Neuron (in vitro differentiated cells): ENCODE measurements at regions not wholly inside any gene's neighbourhood (a gene's known extent, or its start where the extent isn't known, plus 50 kb on each side); places are given as distances from the start of the nearest gene placed in this dataset.

Experiments used
- H2AFZ ChIP-seq: one replicate; pipeline ENCODE4 v1.6.1; 2013; ENCODE audit warnings: low read depth, mild to moderate bottlenecking, inconsistent platforms, low read length, moderate library complexity
- H3K27me3 ChIP-seq: one replicate; pipeline ENCODE4 v1.6.1; 2013; ENCODE audit warnings: low read length; ENCODE audit not compliant: insufficient read depth
- H3K36me3 ChIP-seq: one replicate; pipeline ENCODE4 v1.6.1; 2013; ENCODE audit warnings: low read length; ENCODE audit not compliant: insufficient read depth
- H3K4me1 ChIP-seq: one replicate; pipeline ENCODE4 v1.6.1; 2013; ENCODE audit warnings: low read length; ENCODE audit not compliant: insufficient read depth
- H3K4me3 ChIP-seq: 2 replicates; pipeline ENCODE4 v1.5.1; 2013; ENCODE audit warnings: mild to moderate bottlenecking, low read length, moderate library complexity
- H3K9me3 ChIP-seq: one replicate; pipeline ENCODE4 v1.6.1; 2013; ENCODE audit warnings: low read length

DNA sequence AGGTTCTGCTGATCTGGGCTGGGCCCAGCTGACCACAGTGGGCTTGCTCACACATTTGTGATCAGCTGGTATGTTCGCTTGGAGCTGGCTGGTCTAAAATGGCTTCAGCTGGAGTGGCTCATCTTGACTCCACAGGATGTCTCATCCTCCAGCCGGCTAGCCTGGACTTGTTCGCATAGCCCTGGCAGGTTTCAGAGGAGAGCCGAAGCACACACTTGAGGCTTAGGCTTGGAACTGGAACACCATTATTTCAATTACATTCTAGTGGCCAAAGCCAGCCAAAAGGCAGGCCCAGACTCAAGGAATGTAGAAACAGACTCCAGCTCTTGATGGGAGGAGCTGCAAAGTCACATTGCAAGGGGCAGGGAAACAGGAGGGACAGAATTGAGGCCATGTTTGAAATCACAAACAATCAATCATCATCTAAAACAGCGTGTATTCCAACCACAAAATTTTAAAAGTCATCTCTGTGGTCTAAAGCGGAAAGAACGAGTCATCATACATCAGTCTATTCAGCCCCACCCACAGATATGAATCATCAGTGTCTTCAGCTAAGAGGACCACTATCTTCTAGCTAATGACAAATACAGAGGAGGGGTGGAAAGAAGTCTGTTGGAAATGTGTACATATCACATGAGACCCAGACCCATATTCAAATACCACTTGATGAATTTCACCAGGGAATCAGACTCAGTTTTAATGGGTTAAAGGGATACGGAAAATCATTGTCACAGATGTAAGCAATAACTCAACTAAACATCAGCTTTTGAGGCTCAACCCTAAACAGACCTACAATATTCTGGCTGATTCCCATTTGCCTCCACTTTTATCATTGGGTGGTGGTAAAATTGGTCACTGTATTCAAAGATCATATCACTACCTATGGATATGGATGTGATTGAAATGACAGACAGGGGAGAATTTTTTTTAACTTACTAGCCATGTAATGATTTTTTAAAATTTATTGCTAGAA is 139.0 kb upstream of the MKLN1 start:
- Histone ChIP-seq H3K36me3 (no peaks in the 10 kb centered on the region), H3K4me3 (no peak overlapping the region), H2AFZ (no peak overlapping the region), H3K27me3 (no peaks in the 10 kb centered on the region), H3K9me3 (no peaks in the 10 kb centered on the region), H3K4me1 (no peaks in the 10 kb centered on the region)

DNA sequence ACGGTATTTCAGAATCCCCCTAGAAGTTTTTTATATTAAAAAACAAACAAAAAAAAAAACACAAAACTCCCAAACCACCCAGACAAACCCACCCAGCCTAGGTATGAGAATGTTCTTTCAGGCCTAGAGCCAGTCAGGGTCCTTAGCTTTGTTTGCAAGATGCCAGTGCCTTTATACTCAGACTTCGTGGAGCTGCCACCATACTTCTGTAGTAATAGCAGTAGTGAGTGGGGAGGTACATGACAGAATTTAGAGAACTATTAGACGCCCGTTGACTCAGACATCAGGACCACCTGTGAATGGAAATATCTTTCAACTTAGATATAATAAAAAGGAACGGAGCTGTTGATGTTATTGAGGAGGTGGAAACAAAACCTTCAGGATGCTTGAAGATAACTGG is 138.2 kb upstream of the MKLN1 start:
- Histone ChIP-seq H3K4me1 (no peaks in the 10 kb centered on the region), H3K27me3 (no peaks in the 10 kb centered on the region), H2AFZ (no peak overlapping the region), H3K4me3 (no peak overlapping the region), H3K9me3 (no peaks in the 10 kb centered on the region), H3K36me3 (no peaks in the 10 kb centered on the region)

DNA sequence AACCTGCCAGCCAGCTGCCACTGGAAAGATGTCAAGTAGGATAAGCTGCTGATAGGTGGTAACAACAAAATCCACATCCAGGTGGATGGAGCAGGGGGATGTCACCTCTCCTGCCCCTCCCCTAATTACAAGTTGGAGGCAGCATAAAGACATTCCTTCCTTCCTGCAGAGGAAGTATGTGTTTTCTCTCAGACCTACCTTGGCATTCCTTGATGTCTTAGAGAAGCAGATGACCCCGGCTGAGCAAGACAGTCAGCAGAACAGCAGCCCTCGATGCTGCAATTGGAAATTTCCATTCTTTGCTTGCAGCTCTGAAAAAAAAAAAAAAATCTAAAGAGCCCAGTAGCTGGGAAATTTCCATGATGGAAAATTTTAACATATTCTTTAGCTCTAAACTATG is 137.5 kb upstream of the MKLN1 start:
- Histone ChIP-seq H3K9me3 (no peaks in the 10 kb centered on the region), H3K4me1 (no peaks in the 10 kb centered on the region), H3K4me3 (no peak overlapping the region), H3K36me3 (no peaks in the 10 kb centered on the region), H2AFZ (no peak overlapping the region), H3K27me3 (no peaks in the 10 kb centered on the region)

DNA sequence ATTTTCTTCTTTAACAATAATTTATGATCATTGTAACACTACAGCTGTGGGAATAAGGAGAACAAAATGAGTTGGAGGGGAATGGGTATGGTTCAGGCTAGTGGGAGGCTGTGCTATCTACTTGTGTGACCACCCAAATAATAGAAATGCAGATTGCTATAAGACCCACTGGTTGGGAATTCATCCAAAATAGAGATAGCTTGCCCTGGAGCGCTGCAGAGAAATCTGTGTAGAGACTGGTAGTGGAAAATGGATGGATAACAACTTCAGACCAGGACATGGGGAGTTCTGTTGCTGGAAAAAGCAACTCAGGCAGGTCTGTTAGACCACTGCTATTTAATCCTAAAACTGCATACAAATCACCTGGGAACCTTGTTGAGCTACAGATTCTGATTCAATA is 137.1 kb upstream of the MKLN1 start:
- H3K9me3 ChIP-seq, result no peaks in the 10 kb centered on the region
- no peaks in the 10 kb centered on the region for H3K27me3 ChIP-seq
- H2AFZ ChIP-seq, result no peak overlapping the region
- H3K4me1 ChIP-seq, result no peaks in the 10 kb centered on the region
- no peaks in the 10 kb centered on the region for H3K36me3 ChIP-seq
- no peak overlapping the region for H3K4me3 ChIP-seq

DNA sequence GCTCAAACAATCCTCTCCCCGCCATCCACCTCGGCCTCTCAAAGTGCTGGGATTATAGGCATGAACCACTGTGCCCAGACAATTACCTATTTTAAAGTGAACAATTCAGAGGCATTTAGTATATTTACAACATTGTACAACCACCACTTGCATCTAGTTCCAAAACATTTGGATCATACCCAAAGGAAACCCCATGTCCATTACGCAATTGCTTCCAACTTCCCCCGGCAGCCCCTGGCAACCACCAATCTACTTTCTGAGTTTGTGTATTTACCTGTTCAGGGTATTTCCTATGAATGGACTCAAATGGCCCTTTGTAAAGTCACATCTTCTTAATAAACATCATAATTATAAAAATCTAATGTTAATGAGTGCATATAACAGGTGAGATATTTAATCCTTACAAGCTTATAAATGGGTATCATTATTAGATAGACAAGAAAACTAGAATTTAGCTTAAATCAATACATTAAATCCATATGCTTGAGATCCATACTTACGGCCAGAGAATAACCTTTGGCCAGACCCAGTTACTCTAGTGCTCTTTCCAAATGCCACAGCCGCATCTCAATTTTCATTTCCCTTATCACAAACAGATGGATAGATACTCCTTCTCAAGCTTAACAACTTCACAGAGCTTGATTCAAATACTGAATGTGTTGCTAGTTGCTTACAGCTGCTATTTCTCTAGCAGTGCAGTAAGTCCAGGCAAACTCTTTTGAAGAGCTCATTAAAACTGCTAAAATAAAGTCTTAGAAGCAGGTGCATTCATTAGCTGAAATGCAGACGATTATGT is 133.4 kb upstream of the MKLN1 start:
- Histone ChIP-seq H3K27me3 (no peaks in the 10 kb centered on the region), H3K9me3 (no peaks in the 10 kb centered on the region), H3K36me3 (no peaks in the 10 kb centered on the region), H3K4me3 (no peak overlapping the region), H2AFZ (no peak overlapping the region), H3K4me1 (peaks cover 10% of the 10 kb centered on the region)

DNA sequence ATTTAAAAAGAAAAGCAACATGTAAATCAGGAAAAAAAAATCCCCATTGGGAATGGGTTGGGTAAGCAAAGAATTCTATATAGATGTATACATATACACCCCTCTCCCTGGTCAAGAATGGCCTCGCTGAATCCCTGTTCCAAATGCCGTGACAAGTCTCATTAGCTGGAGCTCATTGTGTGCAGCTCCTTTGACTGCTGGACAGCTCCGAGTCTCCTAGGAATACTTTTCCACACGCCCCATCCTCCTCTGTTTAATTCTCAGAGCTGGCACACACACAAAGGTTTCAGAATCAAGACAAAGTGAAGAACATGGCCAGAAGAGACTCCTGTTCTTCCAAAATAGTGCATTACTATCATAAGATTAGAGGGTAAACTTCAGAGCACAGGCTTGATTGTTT is 130.9 kb upstream of the MKLN1 start:
- H3K4me3 ChIP-seq, result no peak overlapping the region
- no peak overlapping the region for H2AFZ ChIP-seq
- no peaks in the 10 kb centered on the region for H3K36me3 ChIP-seq
- no peaks in the 10 kb centered on the region for H3K27me3 ChIP-seq
- peaks cover 10% of the 10 kb centered on the region for H3K4me1 ChIP-seq
- H3K9me3 ChIP-seq, result no peaks in the 10 kb centered on the region

DNA sequence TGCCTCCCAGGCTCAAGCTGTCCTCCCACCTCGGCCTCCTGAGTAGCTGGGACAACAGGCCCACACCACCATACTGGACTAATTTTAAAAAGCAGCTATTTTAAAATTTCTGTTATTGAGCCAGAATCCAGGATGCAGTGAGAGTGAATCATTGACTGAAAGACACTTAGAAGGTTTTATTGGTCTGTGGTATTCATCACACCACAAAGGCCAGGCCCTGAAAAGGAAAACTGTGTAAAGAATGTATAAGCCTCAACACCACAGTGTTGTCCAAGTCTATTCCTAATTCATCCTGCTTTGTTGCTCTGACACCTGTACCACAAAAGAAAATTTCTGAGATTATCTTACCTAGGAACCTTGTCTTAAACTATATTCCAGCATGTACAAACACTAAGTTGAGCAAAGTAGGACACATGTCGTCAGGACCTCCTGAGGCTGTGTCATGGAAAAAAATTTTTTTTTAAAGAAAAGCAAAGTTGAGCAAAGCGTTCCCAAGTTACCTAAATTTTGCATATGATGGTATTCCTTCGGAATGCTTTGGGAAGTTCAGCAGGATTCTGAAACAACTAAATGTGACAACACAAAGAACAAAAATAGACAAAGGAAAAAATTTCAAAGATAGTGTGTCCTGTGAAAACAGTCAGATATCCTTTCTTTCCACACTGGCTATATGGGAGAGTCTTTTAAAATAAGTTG is 129.6 kb upstream of the MKLN1 start:
- H3K36me3 ChIP-seq, result no peaks in the 10 kb centered on the region

DNA sequence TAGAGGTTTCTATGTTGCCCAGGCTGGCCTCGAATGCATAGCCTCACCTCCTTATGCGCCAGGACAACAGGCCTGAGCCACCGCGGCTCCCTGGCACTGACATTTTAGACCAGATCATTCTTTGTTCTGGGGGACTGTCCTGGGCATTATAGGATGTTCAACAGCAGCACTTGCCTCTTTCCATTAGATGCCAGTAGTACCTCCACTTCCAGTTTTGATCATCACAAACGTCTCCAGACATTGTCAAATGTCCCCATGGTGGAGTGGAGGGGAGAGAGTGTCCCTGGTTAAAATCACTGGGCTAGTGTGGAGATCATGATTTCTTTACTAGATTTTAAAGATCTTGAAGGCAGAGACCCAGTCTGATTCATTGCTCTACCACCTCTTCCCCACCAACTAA is 125.2 kb upstream of the MKLN1 start:
- Histone ChIP-seq H3K9me3 (no peaks in the 10 kb centered on the region), H3K36me3 (no peaks in the 10 kb centered on the region), H3K4me1 (no peaks in the 10 kb centered on the region), H2AFZ (no peak overlapping the region), H3K27me3 (no peaks in the 10 kb centered on the region), H3K4me3 (no peak overlapping the region)

More for the DNA sequence above, 129.6 kb upstream of the MKLN1 start:
- Histone ChIP-seq H3K4me1 (peaks cover 10% of the 10 kb centered on the region), H3K9me3 (no peaks in the 10 kb centered on the region), H3K4me3 (no peak overlapping the region), H2AFZ (no peak overlapping the region), H3K27me3 (no peaks in the 10 kb centered on the region)

DNA sequence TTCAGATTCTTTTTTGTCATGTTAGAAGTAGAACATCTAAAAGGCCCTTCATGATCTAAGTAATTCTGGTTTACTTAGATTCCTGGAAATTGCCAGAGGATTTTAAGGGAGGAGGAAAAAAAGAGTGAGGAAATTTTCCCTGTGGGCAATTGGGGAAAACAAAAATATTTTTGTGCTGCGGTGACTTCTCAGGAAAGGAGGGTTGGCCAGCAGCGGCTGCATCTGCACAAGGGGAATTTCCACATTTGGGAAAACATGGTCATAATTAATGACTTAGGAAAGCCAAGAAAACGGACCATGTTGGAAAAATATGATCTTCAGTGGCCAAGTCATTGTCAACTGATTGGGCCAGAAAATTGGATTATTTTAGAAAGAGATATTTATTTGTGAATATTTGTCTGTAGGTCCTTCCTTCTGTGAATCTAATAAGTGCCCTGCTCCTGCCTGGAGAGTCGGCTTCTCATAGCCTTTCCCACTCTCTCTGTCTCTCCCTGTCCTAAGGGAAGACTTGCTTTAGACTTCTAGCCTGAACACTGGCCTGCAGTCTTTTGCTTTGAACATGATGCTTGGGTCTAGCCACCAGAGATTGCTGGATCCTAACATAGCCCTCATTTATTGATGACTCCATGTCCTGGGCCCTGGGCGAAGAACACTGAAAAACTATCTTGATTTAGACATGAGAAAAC is 124.2 kb upstream of the MKLN1 start:
- Histone ChIP-seq H3K4me3 (no peak overlapping the region), H3K9me3 (no peaks in the 10 kb centered on the region), H3K27me3 (no peaks in the 10 kb centered on the region), H3K36me3 (no peaks in the 10 kb centered on the region), H3K4me1 (no peaks in the 10 kb centered on the region), H2AFZ (no peak overlapping the region)

DNA sequence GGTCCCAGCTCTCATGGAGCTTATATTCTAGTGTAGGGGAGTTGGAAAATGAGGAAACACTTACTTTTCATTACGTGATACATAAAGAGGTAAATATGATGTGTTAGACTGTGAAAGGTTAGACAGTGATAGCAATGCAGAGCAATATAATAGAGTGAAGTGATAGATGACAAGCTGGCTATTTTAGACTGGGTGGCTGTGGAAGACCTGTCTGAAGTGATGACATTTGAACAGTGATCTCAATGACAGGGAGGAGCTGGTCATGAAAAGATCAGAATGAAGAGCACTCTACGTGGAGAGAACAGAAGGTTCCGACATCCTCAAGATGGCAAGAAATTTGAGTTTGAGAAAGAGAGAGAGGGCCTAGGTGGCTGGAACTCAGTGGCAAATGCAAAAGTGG is 118.9 kb upstream of the MKLN1 start:
- Histone ChIP-seq H3K9me3 (no peaks in the 10 kb centered on the region), H3K27me3 (no peaks in the 10 kb centered on the region), H3K36me3 (no peaks in the 10 kb centered on the region), H2AFZ (no peak overlapping the region), H3K4me1 (no peaks in the 10 kb centered on the region), H3K4me3 (no peak overlapping the region)

DNA sequence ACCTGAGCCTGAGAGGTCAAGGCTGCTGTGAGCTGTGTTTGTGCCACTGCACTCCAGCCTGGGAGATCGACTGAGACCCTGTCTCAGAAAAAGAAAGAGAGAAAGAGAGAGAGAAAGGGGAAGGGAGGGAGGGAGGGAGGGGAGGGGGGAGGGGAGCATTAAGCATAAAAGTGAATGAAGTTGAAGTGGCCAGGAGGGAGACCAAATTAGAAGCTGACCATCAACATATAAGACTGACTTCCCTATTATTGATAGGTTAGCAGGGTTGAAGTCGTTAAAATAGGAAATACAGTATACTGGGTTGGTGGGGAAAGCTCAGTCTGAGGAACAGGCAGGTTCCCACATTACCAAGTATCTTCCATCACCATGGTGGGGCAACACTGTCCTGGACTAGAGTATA is 117.1 kb upstream of the MKLN1 start:
- H3K27me3 ChIP-seq, result no peaks in the 10 kb centered on the region
- H3K4me3 ChIP-seq, result no peak overlapping the region
- no peaks in the 10 kb centered on the region for H3K36me3 ChIP-seq
- H3K9me3 ChIP-seq, result no peaks in the 10 kb centered on the region
- H3K4me1 ChIP-seq, result no peaks in the 10 kb centered on the region
- no peak overlapping the region for H2AFZ ChIP-seq

DNA sequence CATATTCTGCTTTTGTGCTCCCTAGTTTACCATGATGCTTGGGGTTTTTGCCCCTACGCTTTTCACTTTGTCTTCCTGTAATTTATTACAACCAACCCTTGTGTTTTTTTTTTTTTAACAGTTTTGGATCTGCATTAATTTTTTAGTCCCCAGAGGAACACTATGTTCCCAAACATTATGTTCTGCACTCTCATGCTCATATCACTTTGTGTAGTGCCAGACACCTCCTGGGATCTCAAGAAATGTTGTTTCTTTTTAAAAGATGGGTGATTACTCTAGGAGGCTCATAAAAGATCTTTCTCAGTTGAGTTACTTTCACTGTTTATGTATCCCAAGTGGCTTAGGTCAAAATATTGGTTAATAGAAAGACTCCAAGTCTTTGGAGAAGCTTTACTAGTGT is 116.2 kb upstream of the MKLN1 start:
- no peaks in the 10 kb centered on the region for H3K36me3 ChIP-seq

More for the DNA sequence above, 116.2 kb upstream of the MKLN1 start:
- Histone ChIP-seq H3K4me3 (no peak overlapping the region), H3K4me1 (no peaks in the 10 kb centered on the region), H3K27me3 (no peaks in the 10 kb centered on the region), H3K9me3 (no peaks in the 10 kb centered on the region), H2AFZ (no peak overlapping the region)
